Spinal cord (tissue), 9 donors: ENCODE measurements at regions not wholly inside any gene's neighbourhood (a gene's known extent, or its start where the extent isn't known, plus 50 kb on each side); places are given as distances from the start of the nearest gene placed in this dataset.
"Not testable (repeated sequence)": the region's sequence is repeated elsewhere in the genome, so short reads cannot be mapped to it uniquely, and the experiment has no call there.

Experiments used
- DNase-seq, 6 donors: peaks; one replicate each; pipeline versions ENCODE4 v3.0.0 to v3.0.0-alpha.2; 2013 to 2015; ENCODE audit warnings: low spot score in 6 of 6, low read depth in 4 of 6
- H3K27ac ChIP-seq: one replicate; pipeline ENCODE4 v1.5.1; 2013; ENCODE audit warnings: low read depth, low read length, control low read depth
- H3K27me3 ChIP-seq: one replicate; pipeline ENCODE4 v1.6.1; 2013; ENCODE audit warnings: low read length; ENCODE audit not compliant: control insufficient read depth, insufficient read depth
- H3K36me3 ChIP-seq: one replicate; pipeline ENCODE4 v1.6.1; 2013; ENCODE audit warnings: low read length; ENCODE audit not compliant: control insufficient read depth, insufficient read depth
- H3K4me1 ChIP-seq: one replicate; pipeline ENCODE4 v1.6.1; 2013; ENCODE audit warnings: low read length; ENCODE audit not compliant: control insufficient read depth, insufficient read depth
- H3K4me3 ChIP-seq: one replicate; pipeline ENCODE4 v1.5.1; 2013; ENCODE audit warnings: low read depth, low read length, control low read depth
- H3K9me3 ChIP-seq: one replicate; pipeline ENCODE4 v1.6.1; 2013; ENCODE audit warnings: low read length; ENCODE audit not compliant: control insufficient read depth, insufficient read depth
- WGBS: methylation state at CpG from one replicate; pipeline ENCODE4 v1.1.5; 2013; ENCODE audit warnings: missing lambda C conversion rate; ENCODE audit not compliant: insufficient coverage; 5-methylcytosine and 5-hydroxymethylcytosine counted together
- donor health status: healthy.

DNA sequence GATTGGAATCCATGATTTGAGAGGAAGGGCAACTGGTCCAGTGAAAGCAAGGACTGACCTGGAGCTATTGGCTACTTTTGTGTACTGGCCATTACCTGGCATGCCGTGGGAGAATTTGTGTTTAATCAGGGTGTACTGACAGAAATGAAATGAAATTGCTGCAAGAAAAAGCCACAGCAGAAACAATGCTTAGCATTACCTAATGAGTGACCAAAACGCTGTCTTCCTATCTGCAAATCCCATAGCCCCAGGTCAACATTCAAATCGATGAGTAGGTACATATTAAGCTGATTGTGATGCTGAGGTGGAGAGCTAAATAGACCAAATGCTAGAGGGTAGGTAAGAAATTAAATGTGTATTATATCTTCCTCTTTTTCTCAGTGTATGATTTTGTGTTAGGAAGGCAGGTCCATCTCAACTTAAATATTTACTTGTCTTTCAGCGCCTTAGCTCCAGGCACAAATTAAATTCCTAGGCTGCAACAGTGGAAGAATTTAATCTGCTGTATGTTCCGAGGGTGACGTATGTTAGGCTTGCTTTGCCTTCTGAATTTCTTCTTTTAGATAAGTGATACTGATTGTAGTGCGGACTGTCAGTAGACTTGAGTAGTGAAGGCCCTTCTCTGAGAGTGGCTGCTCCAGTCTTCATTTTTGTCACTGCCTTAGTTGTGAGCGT is 331.1 kb downstream of the SV2B start:
- Histone ChIP-seq H3K9me3 (no peaks in the 10 kb centered on the region), H3K36me3 (no peaks in the 10 kb centered on the region), H3K4me3 (no peak overlapping the region), H3K4me1 (no peaks in the 10 kb centered on the region), H3K27me3 (no peaks in the 10 kb centered on the region), H3K27ac (no peak overlapping the region)
- 100% methylated on average over 4 of the region's 8 CpGs for WGBS
- DNase-seq = peak in 1 of 6 donors; percentile 20

DNA sequence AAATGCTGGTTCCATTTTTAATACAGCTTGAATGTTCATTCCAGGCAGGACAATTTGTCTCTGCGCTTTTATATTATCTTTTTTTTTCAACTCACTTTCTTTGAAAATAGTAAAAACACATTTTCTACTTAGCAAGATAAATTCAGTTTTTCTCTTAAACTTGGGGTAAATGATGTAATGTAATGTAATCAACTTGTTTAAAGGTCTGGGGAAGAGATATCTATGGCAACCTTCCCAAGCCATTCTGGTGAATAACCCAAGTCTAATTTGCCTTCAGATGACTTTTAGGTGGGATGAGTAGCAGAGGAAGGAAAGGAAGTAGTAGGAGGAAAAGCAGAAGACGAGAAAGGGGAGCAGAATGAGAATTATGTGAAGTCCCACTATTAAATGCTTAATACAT is 335.1 kb downstream of the SV2B start:
- Histone ChIP-seq H3K27me3 (no peaks in the 10 kb centered on the region), H3K27ac (no peak overlapping the region), H3K4me1 (no peaks in the 10 kb centered on the region), H3K4me3 (no peak overlapping the region), H3K9me3 (no peaks in the 10 kb centered on the region), H3K36me3 (no peaks in the 10 kb centered on the region)
- WGBS = no CpG with 5 or more reads among the region's 2 CpGs
- DNase-seq = no peak

DNA sequence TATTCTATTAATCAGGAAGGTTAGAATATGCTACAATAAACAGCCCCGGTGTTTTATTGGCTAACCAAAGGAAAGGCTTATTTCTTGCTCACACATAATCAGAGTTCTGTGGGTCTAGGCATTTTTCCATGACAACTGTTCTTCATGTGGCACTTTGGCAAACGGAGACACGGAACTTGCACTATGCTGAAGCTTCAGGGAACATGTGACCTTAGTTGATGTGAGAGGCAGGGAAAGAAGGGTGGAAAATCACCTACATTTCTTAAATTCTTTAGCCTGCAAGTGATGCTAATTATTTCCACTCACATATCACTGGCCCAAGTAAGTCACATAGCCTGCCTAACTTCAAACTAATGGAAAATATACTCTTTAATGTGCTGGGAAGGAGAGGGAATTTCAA is 344.6 kb downstream of the SV2B start:
- Histone ChIP-seq H3K4me1 (no peaks in the 10 kb centered on the region), H3K36me3 (no peaks in the 10 kb centered on the region), H3K4me3 (no peak overlapping the region), H3K27ac (no peak overlapping the region), H3K9me3 (no peaks in the 10 kb centered on the region), H3K27me3 (no peaks in the 10 kb centered on the region)
- DNase-seq = peak in 1 of 6 donors; percentile 56
- WGBS = 86% methylated on average over 1 of the region's 3 CpGs

DNA sequence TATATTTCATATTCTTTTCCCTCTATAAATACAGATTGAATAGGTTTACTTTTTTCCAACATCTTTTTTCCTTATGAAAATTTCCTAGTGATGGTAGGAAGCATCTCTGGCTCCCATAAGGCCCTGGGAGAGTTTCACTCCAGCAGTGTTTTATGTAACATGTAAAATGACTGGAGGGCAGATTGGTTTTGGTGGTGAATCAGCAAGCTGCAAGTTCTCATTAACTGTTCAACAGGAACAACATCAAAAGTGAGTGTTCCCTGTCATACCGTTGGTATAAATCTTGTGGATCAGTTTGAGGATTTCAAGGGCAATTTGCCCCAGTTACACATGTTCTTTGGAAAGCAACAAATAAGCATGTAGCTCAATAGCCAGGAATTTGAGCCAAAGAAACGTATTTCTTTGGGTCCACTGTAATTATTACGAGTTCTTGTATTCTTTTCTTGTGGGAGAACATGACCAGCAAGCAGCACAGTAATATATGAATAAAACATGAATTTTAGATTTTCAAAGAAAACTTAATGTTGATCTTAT is 345.7 kb downstream of the SV2B start:
- DNase-seq = peak in 1 of 6 donors; percentile 8
- no peaks in the 10 kb centered on the region for H3K4me1 ChIP-seq
- H3K27ac ChIP-seq = no peak overlapping the region
- H3K4me3 ChIP-seq = no peak overlapping the region
- no peaks in the 10 kb centered on the region for H3K27me3 ChIP-seq
- no peaks in the 10 kb centered on the region for H3K9me3 ChIP-seq
- no peaks in the 10 kb centered on the region for H3K36me3 ChIP-seq
- WGBS = no CpG with 5 or more reads among the region's 3 CpGs

DNA sequence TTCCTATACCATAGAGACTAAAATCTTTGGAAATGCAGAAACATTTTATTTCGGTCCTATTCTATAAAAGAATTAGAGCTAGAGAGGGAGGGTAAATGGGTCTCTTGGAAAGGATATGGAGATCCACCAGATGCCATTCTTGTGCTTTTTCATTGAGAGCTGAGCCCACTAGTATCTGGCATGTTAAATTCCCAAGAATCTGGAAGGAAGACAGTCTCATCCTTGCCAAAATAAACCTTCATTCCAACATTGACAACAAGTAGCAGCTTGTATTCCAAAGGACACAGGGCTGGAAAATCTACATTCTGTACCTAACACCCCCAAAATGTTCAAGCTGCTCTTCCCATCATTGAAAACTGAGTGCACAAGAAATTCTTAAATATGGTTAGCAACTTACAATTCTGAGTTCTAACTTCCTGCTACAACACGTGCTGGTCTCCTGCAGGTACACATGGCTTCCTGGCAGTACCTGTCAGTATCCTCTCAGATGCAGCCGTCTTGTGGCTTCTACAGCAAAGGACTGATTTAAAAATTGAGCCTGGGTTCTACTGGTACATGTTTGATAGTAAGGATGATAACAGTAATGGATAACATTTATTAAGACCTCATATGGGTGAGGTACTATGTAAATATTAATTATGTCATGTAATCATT is 348.1 kb downstream of the SV2B start:
- peak in 1 of 6 donors; percentile 90 for DNase-seq

DNA sequence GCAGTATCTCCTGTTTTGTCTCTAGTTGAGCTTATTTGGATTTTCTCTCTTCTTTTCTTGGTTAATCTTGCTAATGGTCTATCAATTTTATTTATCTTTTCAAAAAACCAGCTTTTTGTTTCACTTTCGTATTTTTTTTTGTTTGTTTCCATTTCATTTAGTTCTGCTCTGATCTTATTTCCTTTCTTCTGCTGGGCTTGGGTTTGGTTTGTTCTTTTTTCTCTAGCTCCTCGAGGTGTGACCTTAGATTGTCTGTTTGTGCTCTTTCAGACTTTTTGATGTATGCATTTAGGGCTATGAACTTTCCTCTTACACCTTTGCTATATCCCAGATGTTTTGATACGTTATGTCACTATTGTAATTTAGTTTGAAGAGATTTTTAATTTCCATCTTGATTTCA is 353.3 kb downstream of the SV2B start:
- H3K27me3 ChIP-seq, H3K36me3 ChIP-seq, H3K9me3 ChIP-seq, H3K27ac ChIP-seq, H3K4me3 ChIP-seq, DNase-seq, H3K4me1 ChIP-seq: not testable (repeated sequence)
- no CpG with 5 or more reads among the region's 3 CpGs for WGBS

More for the DNA sequence above, 348.1 kb downstream of the SV2B start:
- Histone ChIP-seq H3K4me1 (no peaks in the 10 kb centered on the region), H3K9me3 (peaks cover 1% of the 10 kb centered on the region), H3K27me3 (no peaks in the 10 kb centered on the region), H3K27ac (no peak overlapping the region), H3K36me3 (no peaks in the 10 kb centered on the region), H3K4me3 (no peak overlapping the region)
- WGBS = 86% methylated on average over 2 of the region's 3 CpGs

DNA sequence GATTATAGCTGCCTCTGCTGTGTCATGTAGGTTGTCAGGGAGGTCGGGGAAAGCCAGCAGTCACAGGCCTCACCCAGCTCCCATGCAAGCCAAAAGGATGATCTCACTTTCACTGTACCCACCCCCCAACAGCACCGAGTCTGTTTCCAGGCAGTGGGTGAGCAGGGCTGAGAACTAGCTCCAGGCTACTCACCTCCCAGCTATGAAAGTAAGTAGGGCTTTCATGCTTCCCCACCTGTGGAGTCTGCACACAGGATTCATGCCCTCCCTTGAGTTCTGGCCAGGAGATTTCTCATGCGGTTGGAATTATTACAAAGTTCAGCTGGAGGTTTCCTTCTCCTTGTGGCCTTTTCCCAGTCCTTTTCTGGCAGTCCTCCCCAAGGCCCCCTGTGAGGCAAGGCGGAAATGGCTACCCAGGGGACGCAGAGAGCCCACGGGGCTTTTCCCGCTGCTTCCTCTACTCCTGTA is 356.2 kb downstream of the SV2B start:
- Histone ChIP-seq H3K4me1 (no peaks in the 10 kb centered on the region), H3K4me3 (no peak overlapping the region), H3K36me3 (no peaks in the 10 kb centered on the region), H3K27ac (no peak overlapping the region), H3K9me3 (no peaks in the 10 kb centered on the region), H3K27me3 (no peaks in the 10 kb centered on the region)
- no peak for DNase-seq
- 87% methylated on average over 7 of the region's 7 CpGs for WGBS

DNA sequence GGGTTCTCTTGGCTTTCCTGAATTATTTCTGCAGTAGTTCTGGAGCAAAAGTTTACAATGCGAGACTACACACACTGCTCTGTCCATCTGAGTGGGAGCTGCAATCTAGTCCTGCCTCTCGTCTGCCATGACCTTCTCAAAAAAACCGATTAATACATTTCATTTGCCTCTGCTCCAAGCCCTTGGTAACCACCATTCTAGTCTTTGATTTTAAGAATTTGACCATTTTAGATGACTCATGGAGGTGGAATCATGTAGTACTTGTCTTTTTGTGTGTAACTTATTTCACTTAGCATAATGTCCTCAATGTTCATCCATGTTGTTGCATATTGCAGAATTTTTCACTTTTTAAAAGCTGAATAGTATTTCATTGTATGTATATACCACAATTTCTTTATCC is 356.9 kb downstream of the SV2B start:
- no peaks in the 10 kb centered on the region for H3K36me3 ChIP-seq
- H3K9me3 ChIP-seq = no peaks in the 10 kb centered on the region
- no peak overlapping the region for H3K4me3 ChIP-seq
- 90% methylated on average over 2 of the region's 3 CpGs for WGBS
- no peaks in the 10 kb centered on the region for H3K27me3 ChIP-seq
- no peak for DNase-seq
- no peak overlapping the region for H3K27ac ChIP-seq
- H3K4me1 ChIP-seq = no peaks in the 10 kb centered on the region

DNA sequence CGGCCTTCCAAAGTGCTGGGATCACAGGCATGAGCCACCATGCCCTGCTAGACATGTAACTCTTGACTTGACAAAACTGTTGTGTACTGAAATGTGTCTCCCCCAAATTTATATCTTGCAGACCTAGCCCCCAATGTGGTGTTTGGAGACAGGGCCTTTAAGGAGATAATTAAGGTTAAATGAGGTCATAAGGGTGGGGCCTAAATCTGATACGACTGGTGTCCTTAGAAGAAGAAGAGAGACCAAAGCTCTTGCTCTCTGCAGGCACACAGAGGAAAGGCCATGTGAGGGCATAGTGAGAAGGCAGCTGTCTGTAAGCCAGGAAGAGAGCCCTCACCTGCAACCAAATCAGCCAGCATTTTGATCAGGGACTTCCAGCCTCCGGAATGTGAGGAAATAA is 361.3 kb downstream of the SV2B start:
- Histone ChIP-seq H3K9me3 (no peaks in the 10 kb centered on the region), H3K27me3 (no peaks in the 10 kb centered on the region), H3K4me3 (no peak overlapping the region), H3K27ac (no peak overlapping the region), H3K36me3 (no peaks in the 10 kb centered on the region), H3K4me1 (no peaks in the 10 kb centered on the region)
- WGBS = 77% methylated on average over 2 of the region's 3 CpGs
- no peak for DNase-seq

DNA sequence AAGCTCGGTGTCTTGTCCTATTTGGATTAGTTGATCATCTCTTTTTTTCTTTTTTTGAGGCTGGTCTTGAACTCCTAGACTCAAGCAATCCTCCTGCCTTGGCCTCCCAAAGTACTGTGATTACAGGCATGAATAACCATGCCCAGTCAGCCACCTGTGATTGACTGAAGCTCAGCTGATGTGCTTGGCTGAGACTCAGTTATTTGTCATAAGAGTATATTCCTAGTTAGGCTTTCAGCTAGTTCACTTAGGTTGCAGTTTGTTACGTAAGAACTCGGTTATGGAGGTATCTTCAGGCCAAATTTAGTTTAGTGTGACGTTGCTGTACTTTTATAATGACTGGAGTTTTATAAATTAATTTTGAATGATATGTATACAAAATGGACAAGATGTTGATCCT is 365.0 kb downstream of the SV2B start:
- no peak overlapping the region for H3K4me3 ChIP-seq
- DNase-seq = no peak
- H3K27me3 ChIP-seq = no peaks in the 10 kb centered on the region
- H3K36me3 ChIP-seq = no peaks in the 10 kb centered on the region
- H3K27ac ChIP-seq = no peak overlapping the region
- H3K9me3 ChIP-seq = no peaks in the 10 kb centered on the region
- H3K4me1 ChIP-seq = peaks cover 2% of the 10 kb centered on the region
- 100% methylated on average over 1 of the region's 4 CpGs for WGBS
